Keratinocyte (primary cell): ENCODE measurements at regions not wholly inside any gene's neighbourhood (a gene's known extent, or its start where the extent isn't known, plus 50 kb on each side); places are given as distances from the start of the nearest gene placed in this dataset.

Source experiments
- EZH2 ChIP-seq: IDR thresholded peaks from one replicate; pipeline ENCODE4 v1.6.1; 2012; ENCODE audit warnings: inconsistent platforms, mild to moderate bottlenecking, low read length, moderate library complexity
- TF ChIP-seq, protein P1 (sequence below), 3 experiments: IDR thresholded peaks in 1 of 3; conservative IDR thresholded peaks in 1 of 3; optimal IDR thresholded peaks in 1 of 3; 2 replicates in 2 of 3; 3 replicates in 1 of 3; pipeline versions ENCODE3 to v1.5.1; 2011; ENCODE audit warnings: low read length in 3 of 3, mild to moderate bottlenecking in 3 of 3, moderate library complexity in 2 of 3, control low read depth in 1 of 3, inconsistent platforms in 1 of 3; ENCODE audit not compliant: insufficient read depth in 2 of 3; ENCODE audit errors: extremely low read depth in 1 of 3

DNA sequence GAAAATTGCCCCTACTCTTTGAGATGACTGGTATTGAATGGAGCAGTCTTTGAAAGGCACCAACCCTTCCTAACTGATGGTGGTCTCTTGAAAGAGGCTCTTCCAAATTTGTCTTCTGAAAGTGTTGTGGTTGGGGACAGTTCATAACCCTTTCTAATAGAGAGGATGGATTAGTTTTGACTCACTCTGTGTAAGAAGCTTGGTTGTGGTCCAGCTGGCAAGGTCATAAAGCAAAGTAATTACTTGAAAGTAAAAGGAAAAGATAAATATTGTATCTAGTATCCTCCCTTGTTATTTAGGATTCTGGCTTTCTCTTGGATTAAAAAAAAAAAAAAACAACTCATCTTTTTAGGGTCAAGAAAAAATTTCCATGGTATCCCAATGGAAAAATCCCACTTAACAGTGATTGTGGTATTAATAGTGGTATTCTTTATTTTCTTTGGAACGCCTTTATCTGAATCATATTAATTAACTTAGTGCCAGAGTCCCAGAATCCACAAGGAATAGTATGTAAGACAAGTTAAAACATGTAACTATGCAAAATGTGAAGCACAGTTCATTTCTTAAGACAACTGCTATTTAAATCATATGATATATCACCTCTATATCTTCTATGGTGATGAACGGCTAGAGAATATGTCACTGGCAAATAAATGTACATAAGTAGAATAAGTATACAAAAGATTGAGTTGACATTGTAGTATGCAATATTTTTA lies 469.3 kb upstream of the CDIN1 start:
- TF ChIP-seq, protein P1, sequence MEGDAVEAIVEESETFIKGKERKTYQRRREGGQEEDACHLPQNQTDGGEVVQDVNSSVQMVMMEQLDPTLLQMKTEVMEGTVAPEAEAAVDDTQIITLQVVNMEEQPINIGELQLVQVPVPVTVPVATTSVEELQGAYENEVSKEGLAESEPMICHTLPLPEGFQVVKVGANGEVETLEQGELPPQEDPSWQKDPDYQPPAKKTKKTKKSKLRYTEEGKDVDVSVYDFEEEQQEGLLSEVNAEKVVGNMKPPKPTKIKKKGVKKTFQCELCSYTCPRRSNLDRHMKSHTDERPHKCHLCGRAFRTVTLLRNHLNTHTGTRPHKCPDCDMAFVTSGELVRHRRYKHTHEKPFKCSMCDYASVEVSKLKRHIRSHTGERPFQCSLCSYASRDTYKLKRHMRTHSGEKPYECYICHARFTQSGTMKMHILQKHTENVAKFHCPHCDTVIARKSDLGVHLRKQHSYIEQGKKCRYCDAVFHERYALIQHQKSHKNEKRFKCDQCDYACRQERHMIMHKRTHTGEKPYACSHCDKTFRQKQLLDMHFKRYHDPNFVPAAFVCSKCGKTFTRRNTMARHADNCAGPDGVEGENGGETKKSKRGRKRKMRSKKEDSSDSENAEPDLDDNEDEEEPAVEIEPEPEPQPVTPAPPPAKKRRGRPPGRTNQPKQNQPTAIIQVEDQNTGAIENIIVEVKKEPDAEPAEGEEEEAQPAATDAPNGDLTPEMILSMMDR (optimal IDR thresholded peaks at IDR 0.05 in 1 of 3, IDR thresholded peaks at IDR 0.05 in 1 of 3, conservative IDR thresholded peaks at IDR 0.05 in 1 of 3; ENCODE audit: extremely low read depth in 1 of 3, insufficient read depth in 2 of 3, low read length in 3 of 3): no peak
- no peak for TF ChIP-seq EZH2
